ENCODE measurements at regions not wholly inside any gene's neighbourhood (a gene's known extent, or its start where the extent isn't known, plus 50 kb on each side); places are given as distances from the start of the nearest gene placed in this dataset.

DNA sequence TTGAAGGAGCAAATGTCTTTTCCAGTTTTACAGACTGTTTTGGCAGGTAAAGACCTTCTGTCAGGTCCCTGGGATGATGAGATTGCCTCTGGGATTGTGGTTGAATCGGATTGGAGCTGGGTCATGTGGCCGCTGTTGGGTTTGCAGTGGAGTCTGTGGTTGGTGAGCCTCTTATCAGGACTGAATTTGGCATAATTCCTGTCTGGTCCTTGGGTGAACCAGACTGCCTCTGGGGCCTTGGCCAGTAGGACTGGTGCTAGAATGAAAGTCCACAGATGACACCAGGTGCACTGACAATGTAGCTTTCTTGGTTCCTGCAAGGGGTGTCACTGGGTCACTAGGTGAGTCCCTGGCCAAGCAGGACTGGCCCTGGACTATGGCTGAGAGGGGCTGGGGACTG lies 155.3 kb downstream of the TPH2 start:
- ChIA-PET CTCF (ENCODE audit: low intra/inter-chr PET ratio, low total read pairs) (no interaction called here), POLR2A (no interaction called here)
- 14% methylated on average over 2 of the region's 2 CpGs for WGBS (ENCODE audit: low lambda C conversion rate)
- BruUV-seq (replicated peaks): no TSS peak
- no peak overlapping the region for H3K4me3 ChIP-seq (replicated peaks in 1 of 3; ENCODE audit: insufficient read depth in 1 of 3, low read depth in 2 of 3, low read length in 3 of 3)
- in situ Hi-C loops (cut with HindIII; ENCODE audit: extremely low pct_ligation_motif_present, low pct_unique_long_range_greater_than_20kb) (no loop called here), intact Hi-C loops (cut with micrococcal nuclease; ENCODE audit: unreplicated experiment) (no loop called here)
- no peaks in the 10 kb centered on the region for H3K79me2 ChIP-seq (ENCODE audit: insufficient read depth, low read length)
- H2AFZ ChIP-seq (ENCODE audit: low read length): no peak overlapping the region
- H3K27ac ChIP-seq (ENCODE audit: extremely low read length, insufficient read depth, low read length): no peak overlapping the region
- no peaks in the 10 kb centered on the region for H3K27me3 ChIP-seq (ENCODE audit: control insufficient read depth in 1 of 2, insufficient read depth in 2 of 2, low read length in 2 of 2)
- no peak for ATAC-seq
- H3K4me2 ChIP-seq (ENCODE audit: low read depth, low read length): no peak overlapping the region
- no peak for DNase-seq (ENCODE audit: low spot score)
- FAIRE-seq: no peak
- no peaks in the 10 kb centered on the region for H3K36me3 ChIP-seq (replicated peaks in 1 of 2; ENCODE audit: control insufficient read depth in 1 of 2, insufficient read depth in 2 of 2, low read length in 2 of 2)
- H4K20me1 ChIP-seq (ENCODE audit: insufficient read depth, low read length): no peaks in the 10 kb centered on the region
- H3K9me3 ChIP-seq (ENCODE audit: low read length): no peaks in the 10 kb centered on the region
- H3K9ac ChIP-seq (ENCODE audit: insufficient read depth, low read depth, low read length): no peak overlapping the region
- no peaks in the 10 kb centered on the region for H3K4me1 ChIP-seq (ENCODE audit: insufficient read depth, low read length)
- TF ChIP-seq ZNF839 (CRISPR knock-in tag; IDR thresholded peaks at IDR 0.05; ENCODE audit: borderline replicate concordance): no peak
- TF ChIP-seq, protein P1, sequence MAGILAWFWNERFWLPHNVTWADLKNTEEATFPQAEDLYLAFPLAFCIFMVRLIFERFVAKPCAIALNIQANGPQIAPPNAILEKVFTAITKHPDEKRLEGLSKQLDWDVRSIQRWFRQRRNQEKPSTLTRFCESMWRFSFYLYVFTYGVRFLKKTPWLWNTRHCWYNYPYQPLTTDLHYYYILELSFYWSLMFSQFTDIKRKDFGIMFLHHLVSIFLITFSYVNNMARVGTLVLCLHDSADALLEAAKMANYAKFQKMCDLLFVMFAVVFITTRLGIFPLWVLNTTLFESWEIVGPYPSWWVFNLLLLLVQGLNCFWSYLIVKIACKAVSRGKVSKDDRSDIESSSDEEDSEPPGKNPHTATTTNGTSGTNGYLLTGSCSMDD (CRISPR knock-in tag; IDR thresholded peaks at IDR 0.05): no peak
- no peak for TF ChIP-seq CREM (IDR thresholded peaks at IDR 0.05)
- TF ChIP-seq CREM (CRISPR knock-in tag; IDR thresholded peaks at IDR 0.05): no peak
- TF ChIP-seq, protein P2, sequence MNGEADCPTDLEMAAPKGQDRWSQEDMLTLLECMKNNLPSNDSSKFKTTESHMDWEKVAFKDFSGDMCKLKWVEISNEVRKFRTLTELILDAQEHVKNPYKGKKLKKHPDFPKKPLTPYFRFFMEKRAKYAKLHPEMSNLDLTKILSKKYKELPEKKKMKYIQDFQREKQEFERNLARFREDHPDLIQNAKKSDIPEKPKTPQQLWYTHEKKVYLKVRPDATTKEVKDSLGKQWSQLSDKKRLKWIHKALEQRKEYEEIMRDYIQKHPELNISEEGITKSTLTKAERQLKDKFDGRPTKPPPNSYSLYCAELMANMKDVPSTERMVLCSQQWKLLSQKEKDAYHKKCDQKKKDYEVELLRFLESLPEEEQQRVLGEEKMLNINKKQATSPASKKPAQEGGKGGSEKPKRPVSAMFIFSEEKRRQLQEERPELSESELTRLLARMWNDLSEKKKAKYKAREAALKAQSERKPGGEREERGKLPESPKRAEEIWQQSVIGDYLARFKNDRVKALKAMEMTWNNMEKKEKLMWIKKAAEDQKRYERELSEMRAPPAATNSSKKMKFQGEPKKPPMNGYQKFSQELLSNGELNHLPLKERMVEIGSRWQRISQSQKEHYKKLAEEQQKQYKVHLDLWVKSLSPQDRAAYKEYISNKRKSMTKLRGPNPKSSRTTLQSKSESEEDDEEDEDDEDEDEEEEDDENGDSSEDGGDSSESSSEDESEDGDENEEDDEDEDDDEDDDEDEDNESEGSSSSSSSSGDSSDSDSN (CRISPR knock-in tag; IDR thresholded peaks at IDR 0.05): no peak
- TF ChIP-seq DMAP1 (CRISPR knock-in tag; IDR thresholded peaks at IDR 0.05): no peak
- TF ChIP-seq, protein P3, sequence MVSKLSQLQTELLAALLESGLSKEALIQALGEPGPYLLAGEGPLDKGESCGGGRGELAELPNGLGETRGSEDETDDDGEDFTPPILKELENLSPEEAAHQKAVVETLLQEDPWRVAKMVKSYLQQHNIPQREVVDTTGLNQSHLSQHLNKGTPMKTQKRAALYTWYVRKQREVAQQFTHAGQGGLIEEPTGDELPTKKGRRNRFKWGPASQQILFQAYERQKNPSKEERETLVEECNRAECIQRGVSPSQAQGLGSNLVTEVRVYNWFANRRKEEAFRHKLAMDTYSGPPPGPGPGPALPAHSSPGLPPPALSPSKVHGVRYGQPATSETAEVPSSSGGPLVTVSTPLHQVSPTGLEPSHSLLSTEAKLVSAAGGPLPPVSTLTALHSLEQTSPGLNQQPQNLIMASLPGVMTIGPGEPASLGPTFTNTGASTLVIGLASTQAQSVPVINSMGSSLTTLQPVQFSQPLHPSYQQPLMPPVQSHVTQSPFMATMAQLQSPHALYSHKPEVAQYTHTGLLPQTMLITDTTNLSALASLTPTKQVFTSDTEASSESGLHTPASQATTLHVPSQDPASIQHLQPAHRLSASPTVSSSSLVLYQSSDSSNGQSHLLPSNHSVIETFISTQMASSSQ (IDR thresholded peaks at IDR 0.05; ENCODE audit: low read depth): no peak
- TF ChIP-seq, protein P3 (CRISPR knock-in tag; IDR thresholded peaks at IDR 0.05; ENCODE audit: borderline replicate concordance): no peak
- TF ChIP-seq POGZ (CRISPR knock-in tag; IDR thresholded peaks at IDR 0.05): no peak
- no peak for TF ChIP-seq EZH2 (conservative IDR thresholded peaks at IDR 0.05; ENCODE audit: low read depth, low read length)
- TF ChIP-seq SIN3A (IDR thresholded peaks at IDR 0.05; ENCODE audit: borderline replicate concordance, low read depth, low read length): no peak
- TF ChIP-seq, protein P4, sequence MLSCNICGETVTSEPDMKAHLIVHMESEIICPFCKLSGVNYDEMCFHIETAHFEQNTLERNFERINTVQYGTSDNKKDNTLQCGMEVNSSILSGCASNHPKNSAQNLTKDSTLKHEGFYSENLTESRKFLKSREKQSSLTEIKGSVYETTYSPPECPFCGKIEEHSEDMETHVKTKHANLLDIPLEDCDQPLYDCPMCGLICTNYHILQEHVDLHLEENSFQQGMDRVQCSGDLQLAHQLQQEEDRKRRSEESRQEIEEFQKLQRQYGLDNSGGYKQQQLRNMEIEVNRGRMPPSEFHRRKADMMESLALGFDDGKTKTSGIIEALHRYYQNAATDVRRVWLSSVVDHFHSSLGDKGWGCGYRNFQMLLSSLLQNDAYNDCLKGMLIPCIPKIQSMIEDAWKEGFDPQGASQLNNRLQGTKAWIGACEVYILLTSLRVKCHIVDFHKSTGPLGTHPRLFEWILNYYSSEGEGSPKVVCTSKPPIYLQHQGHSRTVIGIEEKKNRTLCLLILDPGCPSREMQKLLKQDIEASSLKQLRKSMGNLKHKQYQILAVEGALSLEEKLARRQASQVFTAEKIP (CRISPR knock-in tag; IDR thresholded peaks at IDR 0.05; ENCODE audit: borderline replicate concordance): no peak
- TF ChIP-seq YY1 (IDR thresholded peaks at IDR 0.05; ENCODE audit: insufficient read depth, insufficient replicate concordance, low read depth, low read length): no peak
- TF ChIP-seq, protein P5, sequence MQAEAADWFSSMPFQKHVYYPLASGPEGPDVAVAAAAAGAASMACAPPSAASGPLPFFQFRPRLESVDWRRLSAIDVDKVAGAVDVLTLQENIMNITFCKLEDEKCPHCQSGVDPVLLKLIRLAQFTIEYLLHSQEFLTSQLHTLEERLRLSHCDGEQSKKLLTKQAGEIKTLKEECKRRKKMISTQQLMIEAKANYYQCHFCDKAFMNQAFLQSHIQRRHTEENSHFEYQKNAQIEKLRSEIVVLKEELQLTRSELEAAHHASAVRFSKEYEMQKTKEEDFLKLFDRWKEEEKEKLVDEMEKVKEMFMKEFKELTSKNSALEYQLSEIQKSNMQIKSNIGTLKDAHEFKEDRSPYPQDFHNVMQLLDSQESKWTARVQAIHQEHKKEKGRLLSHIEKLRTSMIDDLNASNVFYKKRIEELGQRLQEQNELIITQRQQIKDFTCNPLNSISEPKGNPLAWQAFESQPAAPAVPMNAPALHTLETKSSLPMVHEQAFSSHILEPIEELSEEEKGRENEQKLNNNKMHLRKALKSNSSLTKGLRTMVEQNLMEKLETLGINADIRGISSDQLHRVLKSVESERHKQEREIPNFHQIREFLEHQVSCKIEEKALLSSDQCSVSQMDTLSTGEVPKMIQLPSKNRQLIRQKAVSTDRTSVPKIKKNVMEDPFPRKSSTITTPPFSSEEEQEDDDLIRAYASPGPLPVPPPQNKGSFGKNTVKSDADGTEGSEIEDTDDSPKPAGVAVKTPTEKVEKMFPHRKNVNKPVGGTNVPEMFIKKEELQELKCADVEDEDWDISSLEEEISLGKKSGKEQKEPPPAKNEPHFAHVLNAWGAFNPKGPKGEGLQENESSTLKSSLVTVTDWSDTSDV (CRISPR knock-in tag; IDR thresholded peaks at IDR 0.05): no peak

Measured in HepG2 (cell line).